GM21723 (cell line): ENCODE measurements at regions not wholly inside any gene's neighbourhood (a gene's known extent, or its start where the extent isn't known, plus 50 kb on each side); places are given as distances from the start of the nearest gene placed in this dataset.

Experiments
- ATAC-seq: cut with Tn5 transposase; IDR thresholded peaks from one replicate; pipeline ENCODE4 v1.9.1; 2021; ENCODE audit warnings: mild to moderate bottlenecking, moderate library complexity; ENCODE audit not compliant: unreplicated experiment

DNA sequence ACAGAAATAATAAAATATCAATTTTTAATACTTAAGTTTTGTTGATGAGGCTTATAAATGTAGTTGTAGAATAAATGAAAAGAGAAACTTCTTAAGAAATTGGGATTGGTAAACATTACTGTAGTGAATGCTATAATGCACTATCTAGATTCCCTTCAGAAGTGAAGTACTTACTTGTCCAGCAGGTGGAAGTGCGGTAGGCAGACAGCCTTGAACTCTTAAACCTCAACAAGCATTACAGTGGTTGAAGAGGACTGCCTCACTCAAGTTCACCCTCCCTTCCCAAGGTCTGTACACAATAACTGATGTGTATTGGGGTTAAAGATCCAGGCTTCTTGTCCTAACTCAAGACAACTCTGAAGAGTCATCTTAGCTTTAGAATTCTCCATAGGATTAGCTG lies 931.0 kb upstream of the LRRTM1 start:
- no peak for ATAC-seq

DNA sequence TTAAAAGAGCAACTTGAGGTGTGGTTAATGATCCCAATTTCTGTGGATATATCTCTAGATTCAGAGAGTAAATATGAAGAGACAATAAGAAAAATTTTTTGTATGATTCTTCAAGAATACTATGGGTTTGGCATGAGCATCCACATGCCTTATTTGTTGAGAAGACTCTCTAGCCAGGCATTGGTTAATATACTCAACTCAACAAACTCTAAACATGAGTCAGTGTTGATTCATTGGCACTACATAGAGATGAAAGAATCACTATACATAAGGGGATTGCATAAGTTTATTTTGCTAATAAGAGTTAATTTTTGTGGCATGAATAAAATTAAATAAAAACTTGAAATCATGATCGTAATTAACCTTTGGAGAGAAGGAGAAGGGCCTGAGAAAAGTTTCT lies 930.2 kb upstream of the LRRTM1 start:
- ATAC-seq: no peak

DNA sequence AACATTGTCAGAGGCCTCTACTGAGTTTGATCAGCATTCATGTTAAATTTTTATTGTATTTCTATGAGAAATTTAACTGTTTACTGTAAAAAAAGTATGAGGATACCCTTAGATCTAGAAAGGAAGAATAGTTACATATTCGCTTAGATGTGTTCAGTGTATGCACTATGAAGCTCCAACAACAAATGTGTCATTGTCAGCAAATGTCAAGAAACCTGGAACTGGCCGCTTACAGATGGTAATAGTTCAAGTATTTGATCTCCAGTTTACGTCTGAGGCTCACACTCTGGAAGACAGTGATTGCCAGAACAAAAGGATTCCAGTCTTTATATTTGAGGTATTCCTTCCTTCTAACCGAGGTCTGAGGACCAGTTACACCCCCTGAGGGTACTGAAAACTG lies 921.2 kb upstream of the LRRTM1 start:
- ATAC-seq: no peak

- ATAC-seq: no peak
Measured at GRCh38 chr2:81213598-81213997, 909.0 kb upstream of the LRRTM1 start.

- no peak for ATAC-seq
Measured at GRCh38 chr2:81206216-81206615, 901.7 kb upstream of the LRRTM1 start.

- ATAC-seq: no peak
Measured at GRCh38 chr2:81196933-81197628, 892.5 kb upstream of the LRRTM1 start.

DNA sequence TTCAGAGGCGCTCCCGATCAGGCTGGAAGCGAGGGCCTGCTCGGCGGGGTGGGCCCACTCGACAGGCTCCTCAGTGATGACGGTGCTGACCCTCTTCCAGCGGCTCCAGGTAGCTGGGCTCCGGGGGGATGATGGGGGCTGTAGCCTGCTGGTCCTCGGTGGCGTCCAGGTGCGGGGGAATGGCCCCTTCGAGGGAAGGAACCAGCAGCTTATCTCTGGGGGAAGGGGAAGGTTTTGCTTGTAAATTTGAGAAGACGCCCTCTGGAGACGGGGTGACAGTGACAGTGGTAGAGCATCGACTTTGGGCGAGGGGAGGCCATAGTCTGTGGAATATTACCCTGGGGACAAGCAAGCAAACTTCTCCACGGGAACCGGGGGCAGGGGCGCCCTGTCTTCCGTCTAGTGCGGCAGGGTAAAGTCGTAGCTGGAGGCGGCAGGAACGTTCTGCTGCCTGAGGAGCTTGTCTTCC lies 891.9 kb upstream of the LRRTM1 start:
- no peak for ATAC-seq

GRCh38 chr2:81195774-81196382 lies 891.3 kb upstream of the LRRTM1 start:
- ATAC-seq: no peak

GRCh38 chr2:81195017-81195773 lies 890.6 kb upstream of the LRRTM1 start:
- no peak for ATAC-seq

- ATAC-seq: no peak
Measured at GRCh38 chr2:81194581-81194980, 890.0 kb upstream of the LRRTM1 start.

- no peak for ATAC-seq
Measured at GRCh38 chr2:81194176-81194575, 889.6 kb upstream of the LRRTM1 start.

DNA sequence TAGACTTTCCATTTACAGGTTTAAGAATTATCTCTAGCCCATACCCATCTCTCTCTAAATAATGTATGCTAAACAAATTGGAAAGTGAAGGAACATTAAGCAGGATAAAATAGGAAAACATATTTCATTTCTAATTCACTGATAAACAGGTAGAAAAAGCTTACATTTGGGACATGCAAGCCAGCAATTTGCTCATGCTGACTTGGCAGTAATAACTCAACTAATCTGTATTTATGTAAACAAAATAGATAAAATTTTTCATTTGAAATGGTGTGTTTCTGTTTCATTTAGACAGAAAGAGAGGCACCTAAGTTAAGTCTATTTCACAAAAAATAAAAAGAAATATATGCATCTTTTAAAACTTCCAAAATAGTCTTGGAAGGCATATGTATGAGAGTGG lies 877.3 kb upstream of the LRRTM1 start:
- no peak for ATAC-seq

DNA sequence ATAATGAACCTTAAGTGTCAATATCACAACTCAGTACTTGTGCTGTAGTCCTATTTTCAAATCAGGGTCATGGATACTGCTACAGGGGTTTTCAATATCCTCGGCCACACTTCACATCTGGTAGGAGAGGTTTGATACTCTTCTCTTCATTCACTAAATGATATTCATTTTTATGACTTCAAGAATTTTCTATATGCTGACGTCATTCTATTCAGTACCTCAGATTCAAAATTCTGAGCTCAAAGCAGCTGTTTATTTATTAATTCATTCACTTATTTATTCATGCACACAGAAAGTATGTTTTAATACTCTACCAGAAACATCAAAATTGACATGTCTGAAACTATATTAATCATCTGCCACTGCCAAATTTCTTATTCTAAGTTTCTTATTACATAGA lies 866.9 kb upstream of the LRRTM1 start:
- no peak for ATAC-seq

DNA sequence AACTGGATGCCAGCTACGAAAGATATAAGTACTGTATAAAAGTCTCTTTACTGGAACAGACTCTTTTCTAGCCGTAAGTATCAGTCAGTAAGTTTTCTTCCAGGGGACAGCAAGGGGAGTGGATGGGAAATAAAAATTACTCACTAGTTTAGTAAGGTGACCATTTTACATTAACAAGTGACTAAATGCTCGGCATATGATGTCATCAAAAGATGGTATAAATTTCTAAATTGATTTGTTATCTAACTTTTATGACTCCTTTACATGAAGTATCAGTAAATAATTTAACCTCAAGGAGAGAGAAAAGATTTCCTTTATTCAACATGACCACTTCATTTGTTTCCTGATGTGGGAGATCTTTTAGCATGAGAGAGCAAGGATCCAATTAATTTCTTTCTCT lies 859.0 kb upstream of the LRRTM1 start:
- no peak for ATAC-seq

DNA sequence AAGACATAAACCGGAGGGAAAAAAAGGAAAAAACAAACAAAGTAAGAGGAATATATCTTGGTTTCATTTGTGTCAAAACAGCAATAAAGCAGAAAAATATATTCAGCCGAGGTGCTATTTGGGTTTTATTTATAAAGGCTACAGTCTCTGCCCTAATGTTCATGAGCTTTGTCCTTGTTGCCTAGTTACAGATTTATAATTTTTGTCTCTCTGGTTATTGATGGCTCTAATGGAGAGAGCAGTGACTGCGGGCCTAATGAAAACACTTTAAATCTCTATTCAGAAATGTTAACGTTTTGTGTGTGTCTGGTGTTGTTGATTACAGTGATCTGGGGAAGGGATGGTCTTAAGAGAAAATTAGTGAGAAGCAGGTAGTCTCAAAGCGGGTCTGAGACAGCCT lies 854.0 kb upstream of the LRRTM1 start:
- no peak for ATAC-seq

GRCh38 chr2:81148323-81148722 lies 843.8 kb upstream of the LRRTM1 start:
- no peak for ATAC-seq

GRCh38 chr2:81136296-81136695 lies 831.7 kb upstream of the LRRTM1 start:
- ATAC-seq: no peak

GRCh38 chr2:81097361-81097760 lies 792.8 kb upstream of the LRRTM1 start:
- no peak for ATAC-seq

GRCh38 chr2:81093031-81093430 lies 788.5 kb upstream of the LRRTM1 start:
- ATAC-seq: no peak

DNA sequence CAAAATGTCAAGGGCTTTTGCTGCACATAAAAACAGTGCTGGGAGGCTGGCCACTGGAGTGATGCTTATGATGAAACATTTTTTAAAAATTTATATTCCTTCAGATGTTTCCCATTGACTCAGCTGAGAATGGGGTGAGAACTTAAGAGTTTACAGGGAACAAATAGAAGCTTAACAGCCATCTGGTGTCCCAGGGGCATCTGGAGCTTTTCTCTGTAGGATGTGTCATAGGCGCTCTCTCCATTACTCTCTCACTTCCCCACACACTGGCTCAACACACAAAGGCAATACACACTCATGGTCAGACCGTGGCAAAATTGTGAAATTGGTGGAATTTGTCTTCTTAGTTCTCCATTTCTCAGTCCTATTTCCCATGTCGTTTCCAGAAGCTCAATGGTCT lies 783.1 kb upstream of the LRRTM1 start:
- ATAC-seq: no peak

DNA sequence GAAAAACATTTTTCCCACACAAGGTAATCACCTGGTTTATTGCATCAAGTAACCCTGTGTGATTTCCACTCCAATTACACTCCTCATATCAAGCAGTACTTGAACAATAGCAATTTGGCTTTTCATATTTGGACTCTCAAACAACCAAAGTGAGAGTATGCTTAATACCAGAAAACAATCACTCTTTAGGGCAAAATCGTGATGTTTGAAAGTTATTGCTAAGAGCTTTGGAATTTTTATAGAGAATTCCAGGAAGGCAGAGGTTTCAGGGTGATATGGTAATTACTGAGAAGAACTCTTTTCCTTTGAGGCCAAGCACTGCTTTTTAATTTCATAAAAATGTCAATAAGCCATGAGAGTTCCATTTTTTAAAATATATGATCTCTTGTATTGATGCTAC lies 779.5 kb upstream of the LRRTM1 start:
- no peak for ATAC-seq

GRCh38 chr2:81078631-81079030 lies 774.1 kb upstream of the LRRTM1 start:
- no peak for ATAC-seq
